WTC11 (cell line): ENCODE measurements at regions not wholly inside any gene's neighbourhood (a gene's known extent, or its start where the extent isn't known, plus 50 kb on each side); places are given as distances from the start of the nearest gene placed in this dataset.

ENCODE experiments used
- ATAC-seq: fragments of 200-7000 bp; cut with Tn5 transposase; 2 replicates; pipeline ENCODE4 v1.10.0; 2021; ENCODE audit warnings: mild to moderate bottlenecking, moderate library complexity
- CTCF ChIA-PET: fragments of 300-600 bp; sonication (Branson Sonifier 250); formaldehyde crosslinking; loops from one replicate; lab custom pipeline; 2021; ENCODE audit warnings: antibody characterized with exemption; lab: Charles Lee
- POLR2A ChIA-PET: fragments of 350-600 bp; sonication (Branson Sonifier 250); formaldehyde crosslinking; loops from one replicate; lab custom pipeline; 2021; ENCODE audit warnings: antibody characterized with exemption; lab: Charles Lee
- DNase-seq: peaks from one replicate; pipeline ENCODE4 v3.0.0; 2021; ENCODE audit warnings: low spot score
- H3K27ac Mint-ChIP-seq: 2 replicates; pipeline ENCODE4 v1.8.0; 2021; ENCODE audit warnings: mixed read lengths
- H3K27me3 Mint-ChIP-seq: 2 replicates; pipeline ENCODE4 v1.8.0; 2021; ENCODE audit warnings: low read depth, mild to moderate bottlenecking, moderate library complexity, mixed read lengths
- H3K36me3 Mint-ChIP-seq: 2 replicates; pipeline ENCODE4 v1.8.0; 2021; ENCODE audit warnings: mixed read lengths
- H3K4me1 Mint-ChIP-seq: 2 replicates; pipeline ENCODE4 v1.8.0; 2022; ENCODE audit warnings: mixed read lengths
- H3K4me3 Mint-ChIP-seq: 2 replicates; pipeline ENCODE4 v1.8.0; 2021; ENCODE audit warnings: mild to moderate bottlenecking, moderate library complexity, mixed read lengths
- H3K9me3 Mint-ChIP-seq: 2 replicates; pipeline ENCODE4 v1.8.0; 2021; ENCODE audit warnings: mixed read lengths
- ELF4 ChIP-seq: sonication (generic); formaldehyde crosslinking; IDR thresholded peaks from 2 replicates; pipeline ENCODE4 v1.8.1; 2022; ENCODE audit warnings: low read depth, mild to moderate bottlenecking, moderate library complexity, missing genetic modification reagents
- EMX1 ChIP-seq: fragments of 250-450 bp; sonication (Bioruptor Pico); IDR thresholded peaks from 2 replicates; pipeline ENCODE4 v1.8.0; 2021; ENCODE audit warnings: mild to moderate bottlenecking
- GABPB1 ChIP-seq: sonication (generic); formaldehyde crosslinking; IDR thresholded peaks from 2 replicates; pipeline ENCODE4 v1.8.1; 2023; ENCODE audit warnings: mild to moderate bottlenecking, missing genetic modification reagents
- NFYB ChIP-seq: sonication (generic); formaldehyde crosslinking; conservative IDR thresholded peaks from 2 replicates; pipeline ENCODE4 v1.8.0; 2022; ENCODE audit warnings: low read depth, missing genetic modification reagents
- NR1H2 ChIP-seq: sonication (generic); formaldehyde crosslinking; IDR thresholded peaks from 2 replicates; pipeline ENCODE4 v1.9.0; 2021; ENCODE audit warnings: mild to moderate bottlenecking, moderate library complexity, missing genetic modification reagents
- RELA ChIP-seq: sonication (generic); formaldehyde crosslinking; IDR thresholded peaks from 2 replicates; pipeline ENCODE4 v1.8.1; 2022; ENCODE audit warnings: missing genetic modification reagents, mild to moderate bottlenecking, borderline replicate concordance
- RORB ChIP-seq: fragments of 250-450 bp; sonication (Bioruptor Pico); IDR thresholded peaks from 2 replicates; pipeline ENCODE4 v1.9.0; 2021; ENCODE audit warnings: mild to moderate bottlenecking
- TCF7 ChIP-seq: sonication (generic); formaldehyde crosslinking; IDR thresholded peaks from 2 replicates; pipeline ENCODE4 v1.8.0; 2022; ENCODE audit warnings: mild to moderate bottlenecking, low read depth, missing genetic modification reagents, moderate library complexity
- ZBTB21 ChIP-seq: sonication (generic); formaldehyde crosslinking; IDR thresholded peaks from 2 replicates; pipeline ENCODE4 v1.8.1; 2023; ENCODE audit warnings: mild to moderate bottlenecking, missing genetic modification reagents, borderline replicate concordance
- ZNF232 ChIP-seq: sonication (generic); formaldehyde crosslinking; IDR thresholded peaks from 2 replicates; pipeline ENCODE4 v1.8.0; 2022; ENCODE audit warnings: mild to moderate bottlenecking, missing genetic modification reagents
- ZNF263 ChIP-seq: sonication (generic); formaldehyde crosslinking; IDR thresholded peaks from 2 replicates; pipeline ENCODE4 v1.8.1; 2022; ENCODE audit warnings: low read depth, mild to moderate bottlenecking, moderate library complexity, missing genetic modification reagents
- ZNF317 ChIP-seq: sonication (generic); formaldehyde crosslinking; IDR thresholded peaks from 2 replicates; pipeline ENCODE4 v1.8.1; 2023; ENCODE audit warnings: low read depth, mild to moderate bottlenecking, moderate library complexity, missing genetic modification reagents, borderline replicate concordance
- ZNF423 ChIP-seq: fragments of 250-450 bp; sonication (Bioruptor Pico); IDR thresholded peaks from 2 replicates; pipeline ENCODE4 v2.1.2; 2022; ENCODE audit warnings: mild to moderate bottlenecking, moderate library complexity
- TF ChIP-seq, protein P1 (sequence below): sonication (generic); formaldehyde crosslinking; IDR thresholded peaks from 2 replicates; pipeline ENCODE4 v1.8.0; 2023; ENCODE audit warnings: missing genetic modification reagents
- TF ChIP-seq, protein P2 (sequence below): sonication (generic); formaldehyde crosslinking; IDR thresholded peaks from 2 replicates; pipeline ENCODE4 v1.8.0; 2022; ENCODE audit warnings: mild to moderate bottlenecking, missing genetic modification reagents
- TF ChIP-seq, protein P3 (sequence below): sonication (generic); formaldehyde crosslinking; IDR thresholded peaks from 2 replicates; pipeline ENCODE4 v1.8.0; 2023; ENCODE audit warnings: mild to moderate bottlenecking, missing genetic modification reagents
- TF ChIP-seq, protein P4 (sequence below): sonication (generic); formaldehyde crosslinking; IDR thresholded peaks from 2 replicates; pipeline ENCODE4 v1.8.1; 2022; ENCODE audit warnings: mild to moderate bottlenecking, moderate library complexity, missing genetic modification reagents
- TF ChIP-seq, protein P5 (sequence below): sonication (generic); formaldehyde crosslinking; IDR thresholded peaks from 2 replicates; pipeline ENCODE4 v1.8.0; 2023; ENCODE audit warnings: missing genetic modification reagents, mild to moderate bottlenecking, borderline replicate concordance
- TF ChIP-seq, protein P6 (sequence below): sonication (generic); formaldehyde crosslinking; IDR thresholded peaks from 2 replicates; pipeline ENCODE4 v1.8.0; 2022; ENCODE audit warnings: mild to moderate bottlenecking, missing genetic modification reagents

DNA sequence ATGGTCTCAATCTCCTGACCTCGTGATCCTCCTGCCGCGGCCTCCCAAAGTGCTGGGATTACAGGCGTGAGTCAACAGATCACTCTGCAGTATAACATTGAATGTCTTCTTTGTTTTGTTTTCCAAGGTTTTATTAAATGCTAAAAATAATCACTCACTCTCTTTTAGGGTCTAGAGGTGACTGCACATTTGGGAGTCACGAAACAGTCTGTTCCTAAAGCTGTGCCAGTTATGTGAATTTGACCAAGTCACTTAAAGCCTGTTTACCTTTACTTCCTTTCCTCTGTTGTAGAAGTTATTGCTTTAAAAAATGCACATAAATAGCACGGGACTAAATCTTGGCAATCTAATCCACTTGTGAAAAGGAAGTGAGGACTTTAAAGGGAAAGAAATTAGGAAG, 304.9 kb upstream of the PTGER4 start:
- ChIA-PET CTCF (no interaction called here), POLR2A (no interaction called here)
- Mint-ChIP-seq H3K36me3 (no peaks in the 10 kb centered on the region), H3K4me3 (no peak overlapping the region), H3K4me1 (no peaks in the 10 kb centered on the region; the same call in 1 of the 2 replicates), H3K27me3 (no peaks in the 10 kb centered on the region), H3K27ac (no peak overlapping the region), H3K9me3 (peaks cover 10% of the 10 kb centered on the region)
- TF ChIP-seq, protein P1, sequence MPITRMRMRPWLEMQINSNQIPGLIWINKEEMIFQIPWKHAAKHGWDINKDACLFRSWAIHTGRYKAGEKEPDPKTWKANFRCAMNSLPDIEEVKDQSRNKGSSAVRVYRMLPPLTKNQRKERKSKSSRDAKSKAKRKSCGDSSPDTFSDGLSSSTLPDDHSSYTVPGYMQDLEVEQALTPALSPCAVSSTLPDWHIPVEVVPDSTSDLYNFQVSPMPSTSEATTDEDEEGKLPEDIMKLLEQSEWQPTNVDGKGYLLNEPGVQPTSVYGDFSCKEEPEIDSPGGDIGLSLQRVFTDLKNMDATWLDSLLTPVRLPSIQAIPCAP, result no peak
- no peak for TF ChIP-seq EMX1 (CRISPR knock-in tag)
- no peak for TF ChIP-seq NR1H2 (CRISPR knock-in tag)
- no peak for TF ChIP-seq RELA (CRISPR knock-in tag)
- TF ChIP-seq ELF4 (CRISPR knock-in tag), result no peak
- no peak for TF ChIP-seq NFYB (CRISPR knock-in tag)
- TF ChIP-seq ZNF317 (CRISPR knock-in tag), result no peak
- no peak for TF ChIP-seq ZNF263 (CRISPR knock-in tag)
- TF ChIP-seq, protein P2, sequence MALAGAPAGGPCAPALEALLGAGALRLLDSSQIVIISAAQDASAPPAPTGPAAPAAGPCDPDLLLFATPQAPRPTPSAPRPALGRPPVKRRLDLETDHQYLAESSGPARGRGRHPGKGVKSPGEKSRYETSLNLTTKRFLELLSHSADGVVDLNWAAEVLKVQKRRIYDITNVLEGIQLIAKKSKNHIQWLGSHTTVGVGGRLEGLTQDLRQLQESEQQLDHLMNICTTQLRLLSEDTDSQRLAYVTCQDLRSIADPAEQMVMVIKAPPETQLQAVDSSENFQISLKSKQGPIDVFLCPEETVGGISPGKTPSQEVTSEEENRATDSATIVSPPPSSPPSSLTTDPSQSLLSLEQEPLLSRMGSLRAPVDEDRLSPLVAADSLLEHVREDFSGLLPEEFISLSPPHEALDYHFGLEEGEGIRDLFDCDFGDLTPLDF (CRISPR knock-in tag), result no peak
- TF ChIP-seq RORB, result no peak
- TF ChIP-seq GABPB1 (CRISPR knock-in tag), result no peak
- TF ChIP-seq, protein P3, sequence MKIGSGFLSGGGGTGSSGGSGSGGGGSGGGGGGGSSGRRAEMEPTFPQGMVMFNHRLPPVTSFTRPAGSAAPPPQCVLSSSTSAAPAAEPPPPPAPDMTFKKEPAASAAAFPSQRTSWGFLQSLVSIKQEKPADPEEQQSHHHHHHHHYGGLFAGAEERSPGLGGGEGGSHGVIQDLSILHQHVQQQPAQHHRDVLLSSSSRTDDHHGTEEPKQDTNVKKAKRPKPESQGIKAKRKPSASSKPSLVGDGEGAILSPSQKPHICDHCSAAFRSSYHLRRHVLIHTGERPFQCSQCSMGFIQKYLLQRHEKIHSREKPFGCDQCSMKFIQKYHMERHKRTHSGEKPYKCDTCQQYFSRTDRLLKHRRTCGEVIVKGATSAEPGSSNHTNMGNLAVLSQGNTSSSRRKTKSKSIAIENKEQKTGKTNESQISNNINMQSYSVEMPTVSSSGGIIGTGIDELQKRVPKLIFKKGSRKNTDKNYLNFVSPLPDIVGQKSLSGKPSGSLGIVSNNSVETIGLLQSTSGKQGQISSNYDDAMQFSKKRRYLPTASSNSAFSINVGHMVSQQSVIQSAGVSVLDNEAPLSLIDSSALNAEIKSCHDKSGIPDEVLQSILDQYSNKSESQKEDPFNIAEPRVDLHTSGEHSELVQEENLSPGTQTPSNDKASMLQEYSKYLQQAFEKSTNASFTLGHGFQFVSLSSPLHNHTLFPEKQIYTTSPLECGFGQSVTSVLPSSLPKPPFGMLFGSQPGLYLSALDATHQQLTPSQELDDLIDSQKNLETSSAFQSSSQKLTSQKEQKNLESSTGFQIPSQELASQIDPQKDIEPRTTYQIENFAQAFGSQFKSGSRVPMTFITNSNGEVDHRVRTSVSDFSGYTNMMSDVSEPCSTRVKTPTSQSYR (CRISPR knock-in tag), result no peak
- TF ChIP-seq, protein P4, sequence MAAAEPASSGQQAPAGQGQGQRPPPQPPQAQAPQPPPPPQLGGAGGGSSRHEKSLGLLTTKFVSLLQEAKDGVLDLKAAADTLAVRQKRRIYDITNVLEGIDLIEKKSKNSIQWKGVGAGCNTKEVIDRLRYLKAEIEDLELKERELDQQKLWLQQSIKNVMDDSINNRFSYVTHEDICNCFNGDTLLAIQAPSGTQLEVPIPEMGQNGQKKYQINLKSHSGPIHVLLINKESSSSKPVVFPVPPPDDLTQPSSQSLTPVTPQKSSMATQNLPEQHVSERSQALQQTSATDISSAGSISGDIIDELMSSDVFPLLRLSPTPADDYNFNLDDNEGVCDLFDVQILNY (CRISPR knock-in tag), result no peak
- ATAC-seq (no peak), DNase-seq (no peak)

DNA sequence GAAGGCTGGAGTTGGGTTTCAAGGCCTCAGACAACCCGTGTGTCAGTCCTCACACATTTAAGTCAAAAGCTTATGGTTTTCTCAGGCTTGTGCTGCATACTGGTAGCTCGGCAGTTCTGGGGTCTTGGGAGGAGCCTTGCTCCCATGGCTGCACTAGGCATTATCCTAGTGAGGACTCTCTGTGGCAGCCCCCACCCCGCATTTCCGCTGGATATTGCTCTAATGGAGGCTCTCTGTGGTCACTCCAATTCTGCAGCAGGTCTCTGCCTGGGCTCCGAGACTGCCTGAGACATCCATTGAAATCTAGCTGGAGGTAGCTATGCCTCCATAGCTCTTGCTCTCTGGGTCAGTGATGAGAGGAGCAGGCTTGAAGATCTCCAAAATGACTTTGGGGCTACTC, 311.5 kb upstream of the PTGER4 start:
- Mint-ChIP-seq H3K4me1 (no peaks in the 10 kb centered on the region), H3K36me3 (no peaks in the 10 kb centered on the region)
- ATAC-seq, result no peak
- POLR2A ChIA-PET, result no interaction called here
- TF ChIP-seq ZNF423 (CRISPR knock-in tag) (no peak), ZNF232 (CRISPR knock-in tag) (no peak), NFYB (CRISPR knock-in tag) (no peak), TCF7 (CRISPR knock-in tag) (no peak), ZBTB21 (CRISPR knock-in tag) (no peak)
- TF ChIP-seq, protein P5, sequence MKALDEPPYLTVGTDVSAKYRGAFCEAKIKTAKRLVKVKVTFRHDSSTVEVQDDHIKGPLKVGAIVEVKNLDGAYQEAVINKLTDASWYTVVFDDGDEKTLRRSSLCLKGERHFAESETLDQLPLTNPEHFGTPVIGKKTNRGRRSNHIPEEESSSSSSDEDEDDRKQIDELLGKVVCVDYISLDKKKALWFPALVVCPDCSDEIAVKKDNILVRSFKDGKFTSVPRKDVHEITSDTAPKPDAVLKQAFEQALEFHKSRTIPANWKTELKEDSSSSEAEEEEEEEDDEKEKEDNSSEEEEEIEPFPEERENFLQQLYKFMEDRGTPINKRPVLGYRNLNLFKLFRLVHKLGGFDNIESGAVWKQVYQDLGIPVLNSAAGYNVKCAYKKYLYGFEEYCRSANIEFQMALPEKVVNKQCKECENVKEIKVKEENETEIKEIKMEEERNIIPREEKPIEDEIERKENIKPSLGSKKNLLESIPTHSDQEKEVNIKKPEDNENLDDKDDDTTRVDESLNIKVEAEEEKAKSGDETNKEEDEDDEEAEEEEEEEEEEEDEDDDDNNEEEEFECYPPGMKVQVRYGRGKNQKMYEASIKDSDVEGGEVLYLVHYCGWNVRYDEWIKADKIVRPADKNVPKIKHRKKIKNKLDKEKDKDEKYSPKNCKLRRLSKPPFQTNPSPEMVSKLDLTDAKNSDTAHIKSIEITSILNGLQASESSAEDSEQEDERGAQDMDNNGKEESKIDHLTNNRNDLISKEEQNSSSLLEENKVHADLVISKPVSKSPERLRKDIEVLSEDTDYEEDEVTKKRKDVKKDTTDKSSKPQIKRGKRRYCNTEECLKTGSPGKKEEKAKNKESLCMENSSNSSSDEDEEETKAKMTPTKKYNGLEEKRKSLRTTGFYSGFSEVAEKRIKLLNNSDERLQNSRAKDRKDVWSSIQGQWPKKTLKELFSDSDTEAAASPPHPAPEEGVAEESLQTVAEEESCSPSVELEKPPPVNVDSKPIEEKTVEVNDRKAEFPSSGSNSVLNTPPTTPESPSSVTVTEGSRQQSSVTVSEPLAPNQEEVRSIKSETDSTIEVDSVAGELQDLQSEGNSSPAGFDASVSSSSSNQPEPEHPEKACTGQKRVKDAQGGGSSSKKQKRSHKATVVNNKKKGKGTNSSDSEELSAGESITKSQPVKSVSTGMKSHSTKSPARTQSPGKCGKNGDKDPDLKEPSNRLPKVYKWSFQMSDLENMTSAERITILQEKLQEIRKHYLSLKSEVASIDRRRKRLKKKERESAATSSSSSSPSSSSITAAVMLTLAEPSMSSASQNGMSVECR, result no peak
- TF ChIP-seq, protein P6, sequence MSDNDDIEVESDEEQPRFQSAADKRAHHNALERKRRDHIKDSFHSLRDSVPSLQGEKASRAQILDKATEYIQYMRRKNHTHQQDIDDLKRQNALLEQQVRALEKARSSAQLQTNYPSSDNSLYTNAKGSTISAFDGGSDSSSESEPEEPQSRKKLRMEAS (CRISPR knock-in tag), result no peak
- TF ChIP-seq, all 79 proteins: peak for 0
- H3K9me3 Mint-ChIP-seq, result peaks cover 17% of the 10 kb centered on the region
- DNase-seq, result no peak
- CTCF ChIA-PET, result no interaction called here
- H3K27me3 Mint-ChIP-seq, result no peaks in the 10 kb centered on the region
- H3K27ac Mint-ChIP-seq, result no peak overlapping the region
- H3K4me3 Mint-ChIP-seq, result no peak overlapping the region
